ENCODE measurements at regions not wholly inside any gene's neighbourhood (a gene's known extent, or its start where the extent isn't known, plus 50 kb on each side); places are given as distances from the start of the nearest gene placed in this dataset.

DNA sequence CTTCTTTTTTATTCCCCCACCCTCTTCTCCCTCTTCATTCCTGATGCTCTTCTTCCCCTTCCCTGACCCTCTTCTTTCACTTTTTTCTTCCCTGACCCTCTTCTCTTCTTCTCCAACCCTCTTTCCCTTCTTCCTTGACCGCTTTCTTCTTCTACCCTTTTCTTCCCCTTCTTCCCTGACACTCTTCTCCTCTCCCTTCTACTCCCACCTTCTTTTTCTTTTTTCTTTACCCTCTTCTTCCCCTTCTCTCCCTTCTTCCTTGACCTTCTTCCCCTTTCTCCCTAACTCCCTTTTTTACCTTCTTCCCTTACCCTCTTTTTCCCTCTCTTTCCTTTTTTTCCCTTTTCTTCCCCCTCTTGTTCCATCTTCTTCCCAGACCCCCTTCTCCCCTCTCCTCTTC, 931.3 kb downstream of the UQCRFS1 start:
- TF ChIP-seq, protein P1, sequence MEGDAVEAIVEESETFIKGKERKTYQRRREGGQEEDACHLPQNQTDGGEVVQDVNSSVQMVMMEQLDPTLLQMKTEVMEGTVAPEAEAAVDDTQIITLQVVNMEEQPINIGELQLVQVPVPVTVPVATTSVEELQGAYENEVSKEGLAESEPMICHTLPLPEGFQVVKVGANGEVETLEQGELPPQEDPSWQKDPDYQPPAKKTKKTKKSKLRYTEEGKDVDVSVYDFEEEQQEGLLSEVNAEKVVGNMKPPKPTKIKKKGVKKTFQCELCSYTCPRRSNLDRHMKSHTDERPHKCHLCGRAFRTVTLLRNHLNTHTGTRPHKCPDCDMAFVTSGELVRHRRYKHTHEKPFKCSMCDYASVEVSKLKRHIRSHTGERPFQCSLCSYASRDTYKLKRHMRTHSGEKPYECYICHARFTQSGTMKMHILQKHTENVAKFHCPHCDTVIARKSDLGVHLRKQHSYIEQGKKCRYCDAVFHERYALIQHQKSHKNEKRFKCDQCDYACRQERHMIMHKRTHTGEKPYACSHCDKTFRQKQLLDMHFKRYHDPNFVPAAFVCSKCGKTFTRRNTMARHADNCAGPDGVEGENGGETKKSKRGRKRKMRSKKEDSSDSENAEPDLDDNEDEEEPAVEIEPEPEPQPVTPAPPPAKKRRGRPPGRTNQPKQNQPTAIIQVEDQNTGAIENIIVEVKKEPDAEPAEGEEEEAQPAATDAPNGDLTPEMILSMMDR (IDR thresholded peaks at IDR 0.05): no peak
- TF ChIP-seq POLR2AphosphoS5 (IDR thresholded peaks at IDR 0.05): no peak
